NCI-H345 treated with DMSO at 0.1 percent for 48 hours (cell line): ENCODE measurements at regions not wholly inside any gene's neighbourhood (a gene's known extent, or its start where the extent isn't known, plus 50 kb on each side); places are given as distances from the start of the nearest gene placed in this dataset.

Experiments
- DNase-seq: peaks from one replicate; lab custom pipeline; 2025; ENCODE audit not compliant: unreplicated experiment; lab: John Stamatoyannopoulos, UW

DNA sequence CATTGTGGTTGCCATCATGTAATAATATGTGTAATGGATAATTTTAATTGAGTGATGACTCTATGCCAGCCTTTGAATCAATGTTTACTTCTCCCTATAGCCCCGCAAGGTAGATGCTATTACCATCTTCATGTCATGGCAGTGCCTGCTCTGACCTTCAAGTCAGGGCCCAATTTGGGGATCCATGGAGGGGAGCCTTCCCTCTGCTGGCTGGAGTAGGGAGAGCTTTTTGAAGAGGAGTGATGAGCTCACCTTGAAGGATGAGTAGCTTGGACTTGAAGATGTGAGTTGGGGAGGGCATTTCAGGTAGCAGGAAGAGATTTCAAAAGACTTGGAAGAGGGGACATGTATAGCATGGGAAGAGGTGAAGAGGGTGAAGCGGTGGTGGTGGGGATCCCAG lies 189.2 kb downstream of the FOXD2 start:
- no peak for DNase-seq

DNA sequence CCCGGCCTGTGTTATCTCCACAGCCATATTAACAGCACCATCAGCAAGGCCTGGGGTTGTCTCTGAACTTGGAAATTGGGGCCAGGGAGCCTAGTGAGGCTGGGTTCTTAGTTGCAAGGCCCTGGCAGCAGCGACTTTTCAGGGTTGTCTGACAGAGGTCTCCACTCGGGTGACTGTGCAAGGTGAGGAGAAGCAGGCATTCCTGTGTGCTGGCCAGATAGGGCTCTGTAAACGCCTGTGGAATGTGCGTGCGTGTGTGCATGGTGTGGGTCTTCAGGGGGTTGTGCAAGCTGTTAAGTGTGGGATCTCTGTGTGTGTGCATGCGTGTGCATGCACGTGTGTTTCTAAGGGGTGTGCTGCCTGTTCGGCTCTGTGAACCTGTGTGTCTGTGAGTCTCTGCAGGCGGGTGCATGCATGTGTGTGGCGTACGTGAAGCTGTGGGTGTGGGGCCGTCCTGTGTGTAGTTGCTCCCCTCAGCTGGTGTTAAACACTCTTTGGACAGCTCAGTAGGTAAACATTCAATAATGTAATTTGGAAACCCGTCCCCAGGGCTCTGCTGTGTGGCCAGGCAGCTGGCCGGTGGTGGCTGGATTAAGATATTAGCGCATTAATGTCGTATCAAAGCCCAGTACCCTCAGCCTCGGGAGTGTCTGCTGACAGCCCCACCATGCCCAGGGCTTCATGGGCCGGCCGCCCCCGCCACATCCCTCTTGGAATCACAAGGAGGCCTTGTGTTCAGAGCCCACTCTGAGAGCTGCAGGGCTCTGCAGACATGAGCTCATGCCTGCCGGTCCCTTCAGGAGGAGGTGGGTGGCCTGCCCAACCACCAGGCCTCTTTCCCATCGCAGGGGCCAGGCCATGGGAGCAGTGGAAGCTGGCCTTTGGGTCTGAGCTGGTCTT lies 189.9 kb downstream of the FOXD2 start:
- no peak for DNase-seq

DNA sequence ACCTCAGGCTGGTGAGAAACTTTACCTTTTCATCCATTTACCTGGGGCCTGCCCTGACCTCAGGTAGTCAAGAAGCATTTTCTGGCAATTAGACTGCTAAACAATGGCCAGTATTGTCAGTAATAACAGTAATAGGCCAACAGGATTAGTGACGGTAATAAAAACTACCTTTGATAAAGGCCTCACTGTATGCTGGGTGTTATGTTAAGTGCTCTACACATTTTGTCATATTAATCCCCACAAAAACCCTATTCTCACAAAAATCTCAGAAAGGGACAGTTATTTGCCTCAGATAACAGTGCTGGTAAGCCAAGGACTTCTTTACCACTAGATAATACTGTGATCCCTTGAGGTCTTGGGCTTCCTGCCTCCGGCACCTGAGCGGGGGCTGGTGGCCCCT lies 191.4 kb downstream of the FOXD2 start:
- no peak for DNase-seq

- DNase-seq, result no peak
These were observed 192.5 kb downstream of the FOXD2 start for GRCh38 chr1:47630346-47630745.

GRCh38 chr1:47631411-47631995 lies 193.7 kb downstream of the FOXD2 start:
- no peak for DNase-seq

GRCh38 chr1:47635111-47635510 lies 197.3 kb downstream of the FOXD2 start:
- no peak for DNase-seq

DNA sequence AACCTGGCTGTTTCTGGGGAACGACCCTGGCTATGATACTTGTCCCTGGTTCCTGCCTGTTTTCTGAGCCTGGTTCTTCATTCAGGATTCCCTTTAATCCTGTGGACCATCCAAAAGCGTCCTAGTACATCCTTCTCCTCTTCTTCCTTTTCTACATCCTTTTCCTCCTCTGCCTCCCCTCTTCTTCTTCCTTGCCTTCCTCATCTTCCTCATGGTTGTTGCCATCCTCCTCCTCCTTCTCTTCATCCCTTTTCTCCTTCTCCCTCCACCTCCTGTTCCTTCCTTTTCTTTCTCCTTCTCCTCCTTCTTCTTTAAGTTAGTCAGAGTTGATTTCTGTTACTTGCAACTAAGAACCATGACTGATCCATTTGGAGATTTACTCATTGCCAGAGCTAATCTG lies 197.8 kb downstream of the FOXD2 start:
- no peak for DNase-seq

DNA sequence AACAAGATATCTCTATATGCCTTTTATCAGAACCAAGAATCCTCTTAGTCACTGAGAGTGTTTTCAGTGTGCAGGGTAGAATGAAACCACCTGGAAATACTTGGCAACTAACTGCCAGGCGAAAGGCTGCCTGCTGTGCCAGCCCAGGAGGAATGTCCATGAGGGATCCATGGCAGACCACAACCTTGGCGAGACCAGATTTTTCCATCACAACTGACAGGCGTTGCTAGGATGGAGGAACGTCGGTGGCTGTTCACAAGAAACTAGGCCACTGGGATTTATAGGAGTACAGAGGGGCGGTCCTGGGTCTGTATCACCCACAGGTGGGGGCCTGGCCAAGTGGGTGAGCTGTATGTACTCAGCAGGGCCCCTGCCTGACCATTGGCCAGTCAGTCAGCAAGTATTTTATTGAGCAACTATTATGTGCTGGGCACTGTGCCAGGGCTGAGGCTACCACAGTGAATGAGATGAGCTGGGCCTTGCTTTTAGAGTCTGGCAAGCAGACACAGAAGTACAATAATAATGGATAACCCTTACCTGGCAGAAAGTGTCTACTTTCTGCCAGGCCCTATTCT lies 199.4 kb downstream of the FOXD2 start:
- DNase-seq, result no peak

GRCh38 chr1:47638240-47638639 lies 200.4 kb downstream of the FOXD2 start:
- no peak for DNase-seq

- DNase-seq, result no peak
These were observed 200.9 kb downstream of the FOXD2 start for GRCh38 chr1:47638713-47639112.

- DNase-seq, result no peak
These were observed 205.7 kb downstream of the FOXD2 start for GRCh38 chr1:47643306-47644211.

DNA sequence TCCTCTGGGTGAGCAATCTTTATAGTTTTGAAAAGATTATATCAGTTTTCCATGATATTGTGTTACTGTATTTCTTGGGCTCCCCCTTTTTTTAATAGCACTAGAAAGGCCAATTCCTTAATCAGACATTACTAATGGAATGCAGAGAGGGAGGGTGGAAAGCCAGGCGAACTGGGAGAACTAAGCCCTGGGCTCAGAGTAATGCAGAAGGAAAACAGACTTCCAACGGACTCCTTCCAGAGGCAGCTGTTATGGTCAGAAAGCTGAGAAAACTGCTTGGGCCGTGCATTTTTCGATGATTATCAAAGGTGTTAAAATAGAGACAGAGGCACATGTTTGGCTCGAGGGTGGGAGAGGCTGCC lies 206.3 kb downstream of the FOXD2 start:
- no peak for DNase-seq

DNA sequence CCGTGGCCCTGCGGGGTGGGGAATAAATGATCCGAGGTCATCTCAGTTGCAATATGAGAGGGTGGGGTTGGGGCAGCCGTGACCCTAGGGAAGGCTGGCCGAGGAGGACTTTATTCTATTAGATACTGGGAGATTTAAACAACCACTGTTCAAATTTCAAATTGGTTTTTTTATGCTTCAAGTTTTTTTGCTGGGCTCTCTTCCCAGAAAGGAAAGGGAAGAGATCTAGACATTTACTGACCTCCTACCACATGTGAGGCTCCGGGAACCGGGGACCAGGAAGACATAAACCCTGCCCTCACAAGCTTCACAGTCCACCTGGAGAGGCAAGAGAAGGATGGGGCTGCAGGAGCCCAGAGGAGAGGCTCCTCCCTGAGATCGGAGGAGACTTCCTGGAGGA lies 207.3 kb downstream of the FOXD2 start:
- no peak for DNase-seq

- no peak for DNase-seq
These were observed 208.8 kb downstream of the FOXD2 start for GRCh38 chr1:47646676-47647075.

- DNase-seq, result no peak
These were observed 209.5 kb downstream of the FOXD2 start for GRCh38 chr1:47647327-47647845.

GRCh38 chr1:47650205-47650604 lies 212.4 kb downstream of the FOXD2 start:
- DNase-seq, result peak; percentile 89

DNA sequence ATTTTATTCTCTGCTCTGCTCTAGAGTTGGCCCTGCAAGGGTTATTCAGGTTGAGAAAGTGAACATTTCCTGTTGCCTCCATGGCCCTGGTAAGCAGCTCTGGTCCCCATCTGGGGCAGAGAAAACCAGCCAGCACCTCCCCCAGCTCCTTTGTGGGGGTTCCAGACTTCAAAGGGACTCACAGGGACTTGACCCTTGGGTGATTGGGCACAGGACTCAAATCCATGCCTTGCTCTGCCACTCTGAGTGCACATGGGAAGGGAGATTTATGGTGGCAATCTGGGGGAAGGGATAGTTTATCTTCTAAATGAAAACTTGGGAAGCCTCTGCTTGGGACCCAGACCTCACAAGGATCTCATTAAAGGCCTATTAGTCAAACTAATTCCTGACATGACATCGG lies 212.8 kb downstream of the FOXD2 start:
- no peak for DNase-seq

DNA sequence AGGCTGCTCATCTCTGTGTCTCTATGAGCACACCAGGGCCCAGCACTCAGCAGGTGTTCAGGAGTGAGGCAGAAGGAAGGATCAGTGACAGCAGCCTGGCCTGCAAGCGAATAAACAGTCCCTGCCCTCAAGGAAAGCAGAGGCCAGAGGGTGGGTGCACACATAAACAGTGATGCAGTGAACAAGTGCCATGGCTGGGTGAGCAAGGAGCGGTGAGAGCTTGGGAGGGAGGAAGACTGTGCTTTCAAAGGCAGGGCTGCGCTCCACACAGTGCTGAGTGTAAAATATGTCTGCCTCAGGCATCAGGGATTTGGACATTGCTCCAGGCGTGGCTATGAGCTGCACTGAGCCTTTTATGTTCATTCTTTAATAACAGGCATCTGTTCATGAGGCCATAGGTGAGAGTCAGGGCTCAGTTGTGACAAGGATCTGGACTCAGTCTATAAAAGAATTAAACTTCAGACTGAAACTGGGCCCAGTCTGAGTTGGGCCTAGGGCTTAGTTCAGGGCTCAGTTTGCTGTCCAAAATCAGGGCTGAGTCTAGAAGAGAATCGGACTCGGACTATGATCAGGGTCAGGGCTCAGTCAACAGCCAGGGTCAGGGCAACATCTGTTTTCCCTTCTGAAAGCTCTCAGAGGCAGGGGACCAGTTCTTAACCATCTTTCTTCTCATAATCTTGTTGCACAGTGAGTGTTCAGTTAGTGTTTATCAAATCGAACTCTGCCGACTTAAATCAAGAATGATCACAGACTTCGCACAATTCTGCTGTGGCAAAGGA lies 213.7 kb downstream of the FOXD2 start:
- DNase-seq, result no peak

- DNase-seq, result no peak
These were observed 217.9 kb downstream of the FOXD2 start for GRCh38 chr1:47655521-47656300.
